ENCODE measurements at regions not wholly inside any gene's neighbourhood (a gene's known extent, or its start where the extent isn't known, plus 50 kb on each side); places are given as distances from the start of the nearest gene placed in this dataset.
"Not testable (repeated sequence)": the region's sequence is repeated elsewhere in the genome, so short reads cannot be mapped to it uniquely, and the experiment has no call there.

DNA sequence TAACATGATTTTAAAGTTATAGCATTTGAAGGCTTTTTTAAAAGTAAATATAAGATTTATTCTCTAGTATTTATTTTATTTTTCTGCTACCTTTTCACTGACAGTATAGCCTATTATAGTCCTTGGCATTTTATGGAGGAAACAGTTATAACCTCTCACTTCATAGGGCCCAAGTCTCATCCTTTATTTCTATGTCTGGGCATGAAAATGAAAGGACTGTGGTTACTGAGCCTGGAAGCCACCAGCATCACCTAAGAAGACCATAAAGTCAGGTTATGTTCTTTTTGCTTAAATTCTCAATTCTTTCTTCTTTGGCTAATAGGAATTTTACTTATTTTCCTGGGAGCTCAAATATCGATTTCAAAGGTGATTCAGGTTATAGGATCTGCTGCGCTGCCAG lies 494.7 kb upstream of the TECRL start:
- TF ChIP-seq, protein P1, sequence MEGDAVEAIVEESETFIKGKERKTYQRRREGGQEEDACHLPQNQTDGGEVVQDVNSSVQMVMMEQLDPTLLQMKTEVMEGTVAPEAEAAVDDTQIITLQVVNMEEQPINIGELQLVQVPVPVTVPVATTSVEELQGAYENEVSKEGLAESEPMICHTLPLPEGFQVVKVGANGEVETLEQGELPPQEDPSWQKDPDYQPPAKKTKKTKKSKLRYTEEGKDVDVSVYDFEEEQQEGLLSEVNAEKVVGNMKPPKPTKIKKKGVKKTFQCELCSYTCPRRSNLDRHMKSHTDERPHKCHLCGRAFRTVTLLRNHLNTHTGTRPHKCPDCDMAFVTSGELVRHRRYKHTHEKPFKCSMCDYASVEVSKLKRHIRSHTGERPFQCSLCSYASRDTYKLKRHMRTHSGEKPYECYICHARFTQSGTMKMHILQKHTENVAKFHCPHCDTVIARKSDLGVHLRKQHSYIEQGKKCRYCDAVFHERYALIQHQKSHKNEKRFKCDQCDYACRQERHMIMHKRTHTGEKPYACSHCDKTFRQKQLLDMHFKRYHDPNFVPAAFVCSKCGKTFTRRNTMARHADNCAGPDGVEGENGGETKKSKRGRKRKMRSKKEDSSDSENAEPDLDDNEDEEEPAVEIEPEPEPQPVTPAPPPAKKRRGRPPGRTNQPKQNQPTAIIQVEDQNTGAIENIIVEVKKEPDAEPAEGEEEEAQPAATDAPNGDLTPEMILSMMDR (conservative IDR thresholded peaks at IDR 0.05), result no peak

DNA sequence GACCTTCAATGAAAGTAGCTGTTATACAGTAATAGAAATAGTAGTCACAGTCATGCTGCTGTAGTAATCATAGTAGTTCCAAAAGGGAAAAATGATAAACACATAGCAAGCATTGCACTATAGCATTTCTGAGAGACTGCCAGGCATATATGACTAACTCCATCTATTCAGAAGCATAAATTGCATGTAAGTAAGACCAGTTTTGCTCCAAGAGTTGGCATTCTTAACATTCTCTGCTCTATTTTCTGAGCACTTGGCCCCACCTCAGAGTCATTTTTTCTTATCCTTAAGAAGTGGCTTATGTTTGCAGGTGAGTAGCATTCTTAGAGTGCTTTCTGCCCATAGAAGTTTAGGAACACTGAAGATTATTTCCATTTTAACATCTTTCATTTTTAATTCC lies 490.3 kb upstream of the TECRL start:
- no peak overlapping the region for H3K27ac ChIP-seq
- TF ChIP-seq, protein P1 (conservative IDR thresholded peaks at IDR 0.05), result no peak

More for the DNA sequence above, 494.7 kb upstream of the TECRL start:
- no peak overlapping the region for H3K27ac ChIP-seq

DNA sequence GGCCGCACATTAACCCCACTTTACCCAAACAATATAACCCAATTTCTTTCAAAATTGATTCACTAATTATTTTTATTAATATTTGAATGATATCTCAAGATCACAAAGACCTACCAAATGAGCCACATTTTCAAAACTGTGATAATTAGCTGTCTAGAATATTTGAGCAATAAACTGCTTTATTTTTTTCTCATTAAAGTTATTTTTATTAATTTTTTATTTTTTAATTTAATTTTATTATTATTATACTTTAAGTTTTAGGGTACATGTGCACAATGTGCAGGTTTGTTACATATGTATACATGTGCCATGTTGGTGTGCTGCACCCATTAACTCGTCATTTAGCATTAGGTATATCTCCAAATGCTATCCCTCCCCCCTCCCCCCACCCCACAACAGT lies 489.8 kb upstream of the TECRL start:
- H3K27ac ChIP-seq, result not testable (repeated sequence)

DNA sequence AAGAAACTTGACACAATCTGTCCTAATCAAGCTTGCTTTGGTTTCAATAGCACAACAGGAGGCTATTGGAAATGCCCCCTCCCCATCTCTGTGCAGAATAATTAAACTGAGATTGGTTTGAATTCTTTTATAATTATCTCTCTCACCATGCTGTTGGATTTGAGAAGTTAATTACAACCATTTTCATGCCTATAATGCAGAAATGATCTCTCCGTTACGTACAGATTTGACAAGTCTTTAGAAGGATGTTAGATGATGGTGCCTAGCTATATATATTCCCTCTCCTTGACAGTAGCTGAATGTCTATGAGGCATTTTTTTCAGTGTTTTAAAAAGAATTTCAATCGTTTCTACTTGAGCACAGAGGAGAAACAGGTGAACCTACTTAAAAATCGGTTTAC lies 488.4 kb upstream of the TECRL start:
- TF ChIP-seq, protein P1 (conservative IDR thresholded peaks at IDR 0.05), result no peak
- no peak overlapping the region for H3K27ac ChIP-seq

DNA sequence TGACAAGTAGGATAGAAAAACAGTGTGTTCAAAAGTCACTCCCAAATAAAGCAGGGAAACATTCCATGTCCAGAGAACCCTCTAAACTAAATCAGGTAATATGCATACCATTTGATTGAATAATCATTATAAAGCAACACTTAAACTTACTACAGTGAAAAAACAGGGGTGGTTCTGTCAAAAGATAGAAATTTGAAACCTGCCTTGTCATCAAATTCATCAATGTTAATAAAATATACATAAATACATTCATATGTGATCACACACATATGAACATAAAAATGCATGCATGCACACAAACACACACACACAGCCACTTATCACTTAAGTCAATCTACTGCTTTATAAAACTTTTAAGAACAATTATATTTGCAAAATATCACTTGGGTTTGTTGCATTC lies 485.8 kb upstream of the TECRL start:
- TF ChIP-seq, protein P1 (conservative IDR thresholded peaks at IDR 0.05), result no peak
- H3K27ac ChIP-seq, result no peak overlapping the region

DNA sequence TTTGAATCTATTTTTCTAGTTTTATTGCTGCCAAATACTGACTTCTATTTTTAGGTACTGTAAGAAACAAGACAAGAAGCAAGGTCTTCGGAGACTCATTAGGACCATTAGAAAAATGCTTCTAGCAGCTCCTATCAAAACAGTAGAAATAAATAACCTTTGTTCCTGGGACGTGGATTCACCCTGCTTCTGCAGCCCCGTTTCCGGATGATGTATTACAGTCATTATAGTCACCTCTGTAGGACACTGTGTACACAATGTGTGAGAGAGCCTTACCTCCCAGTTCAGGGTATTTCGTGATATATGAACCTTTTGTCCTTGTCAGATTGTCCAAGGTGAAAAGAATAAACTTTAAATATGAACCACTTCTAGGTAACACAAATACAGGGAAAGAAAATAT lies 484.0 kb upstream of the TECRL start:
- TF ChIP-seq, protein P1 (conservative IDR thresholded peaks at IDR 0.05), result no peak
- H3K27ac ChIP-seq, result no peak overlapping the region

DNA sequence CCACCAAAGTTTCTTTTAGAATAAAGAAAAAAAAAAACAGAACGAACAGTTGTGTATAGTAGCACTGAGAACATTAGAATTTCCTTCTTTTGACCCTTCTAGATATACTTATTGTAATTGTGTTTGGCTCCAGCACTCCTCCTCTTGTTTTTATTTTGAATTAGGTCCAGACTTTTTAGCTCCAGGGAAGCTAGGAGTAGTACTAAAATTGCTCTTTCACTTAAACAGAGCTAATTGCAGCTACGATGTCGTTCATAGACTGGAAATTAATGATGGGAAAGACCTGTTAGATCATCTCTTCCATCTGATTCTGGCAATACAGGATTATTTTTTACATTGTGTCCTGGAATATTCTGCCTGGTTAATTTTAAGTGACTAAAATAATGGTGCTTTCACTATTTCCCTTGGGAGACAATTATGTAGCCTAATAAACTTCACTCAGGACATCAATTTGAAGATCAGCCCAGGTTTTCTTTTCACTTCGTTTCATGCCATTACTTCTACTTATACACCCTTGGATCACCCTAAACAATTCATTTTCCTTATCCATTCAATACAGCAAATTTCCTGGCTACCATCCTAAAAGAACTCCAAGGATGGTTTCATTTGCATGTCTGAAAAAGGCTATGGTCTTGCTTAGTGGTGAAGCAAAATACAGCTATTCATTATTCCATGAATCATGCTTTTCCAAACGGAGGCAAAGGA lies 480.8 kb upstream of the TECRL start:
- H3K27ac ChIP-seq, result no peak overlapping the region
- TF ChIP-seq, protein P1 (conservative IDR thresholded peaks at IDR 0.05), result no peak

DNA sequence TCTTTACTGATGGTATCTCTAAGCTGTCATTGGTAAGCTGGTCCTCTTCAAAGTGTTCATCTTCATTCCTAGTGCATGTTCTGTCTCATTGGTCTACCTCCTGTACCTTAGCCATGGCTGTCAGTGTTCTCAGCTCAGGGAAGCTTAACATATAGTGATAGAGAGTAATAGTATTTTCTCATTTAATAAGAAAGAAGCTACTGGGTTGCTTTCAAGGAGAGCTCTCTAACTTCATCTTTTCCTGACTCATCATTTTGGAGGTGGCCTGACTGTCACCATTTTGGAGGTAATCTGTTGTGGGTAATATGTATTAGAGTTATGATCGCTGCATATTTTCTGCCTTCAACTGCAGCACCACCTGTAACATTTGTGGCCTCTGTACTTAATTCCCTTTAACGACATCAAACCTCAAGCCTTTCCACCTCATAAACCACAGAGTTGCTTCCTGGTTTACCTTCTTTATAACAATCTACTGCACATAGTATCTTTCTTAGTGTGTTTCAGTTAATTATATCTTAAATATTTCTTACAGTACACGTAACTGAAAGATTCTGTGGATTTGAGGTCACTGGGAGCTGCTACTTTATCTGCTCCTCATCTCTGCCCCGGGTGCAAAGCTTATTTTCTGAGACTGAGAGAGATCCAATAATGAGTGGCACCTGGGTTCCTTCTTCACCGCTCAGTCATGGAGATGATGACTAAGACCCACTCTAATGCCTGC lies 474.0 kb upstream of the TECRL start:
- no peak overlapping the region for H3K27ac ChIP-seq
- TF ChIP-seq, protein P1 (conservative IDR thresholded peaks at IDR 0.05), result no peak

Data from VCaP (cell line).